PC-3 (cell line): ENCODE measurements at regions not wholly inside any gene's neighbourhood (a gene's known extent, or its start where the extent isn't known, plus 50 kb on each side); places are given as distances from the start of the nearest gene placed in this dataset.

ENCODE experiments used
- ATAC-seq: fragments of 200-7000 bp; cut with Tn5 transposase; 2 replicates; pipeline ENCODE4 v1.9.1; 2020; ENCODE audit warnings: mild to moderate bottlenecking, moderate library complexity
- BruUV-seq: library from RNA; stranded (reverse); fragments of 400-500 nt; replicated peaks from 2 replicates; lab custom pipeline; 2021; lab: Mats Ljungman, UMichigan
- CTCF ChIA-PET: fragments of 300-600 bp; sonication (Branson Sonifier 250); formaldehyde crosslinking; loops from one replicate; lab custom pipeline; 2022; ENCODE audit warnings: antibody characterized with exemption; lab: Charles Lee
- POLR2A ChIA-PET: fragments of 300-600 bp; sonication (Branson Sonifier 250); formaldehyde crosslinking; loops from one replicate; lab custom pipeline; 2022; ENCODE audit warnings: antibody characterized with exemption; ENCODE audit not compliant: unreplicated experiment; lab: Charles Lee
- DNase-seq: peaks from one replicate; pipeline ENCODE4 v3.0.0-alpha.2; 2015
- H2AFZ ChIP-seq: fragments of 300-600 bp; sonication (generic); 2 replicates; pipeline ENCODE4 v1.6.0; 2016; ENCODE audit warnings: antibody characterized with exemption, low read length
- H3F3A ChIP-seq: fragments of 300-600 bp; sonication (generic); one replicate; pipeline ENCODE4 v1.6.0; 2017; ENCODE audit warnings: antibody characterized with exemption, low read length, control low read depth, mild to moderate bottlenecking; ENCODE audit not compliant: unreplicated experiment
- H3K27ac ChIP-seq: fragments of 300-600 bp; sonication (generic); 2 replicates; pipeline ENCODE4 v1.5.1; 2016; ENCODE audit warnings: mild to moderate bottlenecking, low read length
- H3K27me3 ChIP-seq: fragments of 300-600 bp; sonication (generic); 2 replicates; pipeline ENCODE4 v1.6.1; 2016; ENCODE audit warnings: low read length, mixed read lengths
- H3K36me3 ChIP-seq: fragments of 300-600 bp; sonication (generic); 2 replicates; pipeline ENCODE4 v1.6.1; 2016; ENCODE audit warnings: low read depth, mixed run types, low read length, mixed read lengths
- H3K4me1 ChIP-seq: fragments of 300-600 bp; sonication (generic); 2 replicates; pipeline ENCODE4 v1.5.1; 2016; ENCODE audit warnings: low read length; ENCODE audit not compliant: insufficient read depth
- H3K4me2 ChIP-seq: fragments of 300-600 bp; sonication (generic); 2 replicates; pipeline ENCODE4 v1.6.0; 2016; ENCODE audit warnings: low read length
- H3K4me3 ChIP-seq: fragments of 300-600 bp; sonication (generic); 2 replicates; pipeline ENCODE4 v1.5.1; 2016; ENCODE audit warnings: mild to moderate bottlenecking, low read length, mixed read lengths
- H3K79me2 ChIP-seq: fragments of 300-600 bp; sonication (generic); 2 replicates; pipeline ENCODE4 v1.6.1; 2017; ENCODE audit warnings: low read length, mixed read lengths
- H3K9ac ChIP-seq: fragments of 300-600 bp; sonication (generic); 2 replicates; pipeline ENCODE4 v1.6.0; 2016; ENCODE audit warnings: mild to moderate bottlenecking, low read length
- H3K9me2 ChIP-seq: fragments of 300-600 bp; sonication (generic); replicated peaks from 2 replicates; pipeline ENCODE4 v1.6.1; 2016; ENCODE audit warnings: mixed run types, low read length, mixed read lengths
- H3K9me3 ChIP-seq: fragments of 300-600 bp; sonication (generic); 2 replicates; pipeline ENCODE4 v1.6.1; 2016; ENCODE audit warnings: low read length, mixed read lengths
- H4K20me1 ChIP-seq: fragments of 300-600 bp; sonication (generic); 2 replicates; pipeline ENCODE4 v1.6.1; 2016; ENCODE audit warnings: low read length, mixed read lengths
- CTCF ChIP-seq: fragments of 300-600 bp; sonication (generic); conservative IDR thresholded peaks from 2 replicates; pipeline ENCODE4 v1.5.1; 2017; ENCODE audit warnings: antibody characterized with exemption, low read depth, mild to moderate bottlenecking, low read length
- EZH2 ChIP-seq: fragments of 300-600 bp; sonication (generic); IDR thresholded peaks from one replicate; pipeline ENCODE4 v1.6.1; 2017; ENCODE audit warnings: antibody characterized with exemption, mild to moderate bottlenecking, low read length; ENCODE audit not compliant: unreplicated experiment
- EZH2phosphoT487 ChIP-seq: fragments of 300-600 bp; sonication (generic); IDR thresholded peaks from 2 replicates; pipeline ENCODE4 v1.6.1; 2018; ENCODE audit warnings: mild to moderate bottlenecking, antibody characterized with exemption, low read length, borderline replicate concordance
- intact Hi-C: fragments of 100-400 bp; cut with micrococcal nuclease; formaldehyde crosslinking; loops from 2 replicates; pipeline ENCODE4 v1.9.0; 2023

- Histone ChIP-seq H4K20me1 (no peaks in the 10 kb centered on the region), H3K27ac (no peak overlapping the region), H3K9me3 (no peaks in the 10 kb centered on the region), H3F3A (no peaks in the 10 kb centered on the region), H3K27me3 (no peaks in the 10 kb centered on the region), H3K4me2 (no peak overlapping the region), H3K9me2 (no peaks in the 10 kb centered on the region), H3K4me3 (no peak overlapping the region), H3K4me1 (peaks cover 36% of the 10 kb centered on the region), H3K9ac (no peak overlapping the region), H2AFZ (no peak overlapping the region), H3K36me3 (peaks cover 7% of the 10 kb centered on the region; the same call in 1 of the 2 replicates), H3K79me2 (no peaks in the 10 kb centered on the region)
- ChIA-PET POLR2A (interaction anchor here (0.5 kb wide), 1 partner anchor 673 kb away, joined by 4 read pairs; no protein-coding TSS in a partner anchor), CTCF (no interaction called here)
- ATAC-seq (no peak), DNase-seq (no peak)
- intact Hi-C loops, result loop anchor here (5.0 kb wide), 1 partner anchor 174 kb away; no protein-coding TSS in a partner anchor
- no TSS peak for BruUV-seq
- TF ChIP-seq CTCF (no peak), EZH2phosphoT487 (no peak), EZH2 (no peak)
Measured at GRCh38 chr3:159250961-159251360, 449.1 kb downstream of the MFSD1 start.

GRCh38 chr3:159252274-159252673 is 450.4 kb downstream of the MFSD1 start:
- Histone ChIP-seq H3K9ac (no peak overlapping the region), H3K36me3 (peaks cover 7% of the 10 kb centered on the region; the same call in 1 of the 2 replicates), H3F3A (no peaks in the 10 kb centered on the region), H4K20me1 (no peaks in the 10 kb centered on the region), H2AFZ (no peak overlapping the region), H3K4me1 (peaks cover 27% of the 10 kb centered on the region), H3K4me3 (no peak overlapping the region), H3K27ac (peak overlapping the region; percentile 49), H3K9me2 (no peaks in the 10 kb centered on the region), H3K9me3 (no peaks in the 10 kb centered on the region), H3K27me3 (no peaks in the 10 kb centered on the region), H3K4me2 (peak overlapping the region; percentile 15; the same call in 1 of the 2 replicates), H3K79me2 (no peaks in the 10 kb centered on the region)
- peak; percentile 44 for ATAC-seq
- no TSS peak for BruUV-seq
- peak; percentile 59 for DNase-seq
- intact Hi-C loops, result loop anchor here (2.0 to 5.0 kb wide), 5 partner anchors 87 to 405 kb away; no protein-coding TSS in a partner anchor
- CTCF ChIA-PET, result interaction anchor here (0.6 to 0.7 kb wide), 4 partner anchors 61 to 245 kb away, joined by 3 to 4 read pairs (median 3); no protein-coding TSS in a partner anchor
- POLR2A ChIA-PET, result no interaction called here
- no peak for TF ChIP-seq EZH2
- no peak for TF ChIP-seq CTCF
- TF ChIP-seq EZH2phosphoT487, result no peak

GRCh38 chr3:159252772-159253384 is 451.0 kb downstream of the MFSD1 start:
- BruUV-seq, result no TSS peak
- H2AFZ ChIP-seq, result no peak overlapping the region
- ATAC-seq, result peak; percentile 28
- no peaks in the 10 kb centered on the region for H3F3A ChIP-seq
- CTCF ChIA-PET, result interaction anchor here (0.6 to 0.7 kb wide), 2 partner anchors 61 to 78 kb away, joined by 3 read pairs; no protein-coding TSS in a partner anchor
- 0 out of 2 replicates have a peak overlapping the region, but pooled peaks have one; percentile 12 for H3K4me3 ChIP-seq
- H3K4me1 ChIP-seq, result peaks cover 27% of the 10 kb centered on the region
- intact Hi-C loops, result loop anchor here (2.0 to 5.0 kb wide), 5 partner anchors 88 to 406 kb away; no protein-coding TSS in a partner anchor
- H3K9ac ChIP-seq, result no peak overlapping the region
- POLR2A ChIA-PET, result no interaction called here
- H3K27ac ChIP-seq, result no peak overlapping the region
- peak; percentile 79 for DNase-seq
- no peaks in the 10 kb centered on the region for H3K9me2 ChIP-seq
- no peaks in the 10 kb centered on the region for H3K9me3 ChIP-seq
- H3K27me3 ChIP-seq, result no peaks in the 10 kb centered on the region
- H3K79me2 ChIP-seq, result no peaks in the 10 kb centered on the region
- H4K20me1 ChIP-seq, result no peaks in the 10 kb centered on the region
- peaks cover 7% of the 10 kb centered on the region; the same call in 1 of the 2 replicates for H3K36me3 ChIP-seq
- no peak for TF ChIP-seq EZH2
- peak; percentile 95 for TF ChIP-seq CTCF
- H3K4me2 ChIP-seq, result peak overlapping the region; percentile 28
